GM12873 (cell line): ENCODE measurements at regions not wholly inside any gene's neighbourhood (a gene's known extent, or its start where the extent isn't known, plus 50 kb on each side); places are given as distances from the start of the nearest gene placed in this dataset.

Source experiments
- TF ChIP-seq, protein P1 (sequence below): IDR thresholded peaks from 2 replicates; pipeline ENCODE4 v1.5.1; 2012; ENCODE audit warnings: low read depth, mild to moderate bottlenecking, moderate library complexity, low read length, control low read depth; ENCODE audit not compliant: insufficient read depth; ENCODE audit errors: missing control alignments

DNA sequence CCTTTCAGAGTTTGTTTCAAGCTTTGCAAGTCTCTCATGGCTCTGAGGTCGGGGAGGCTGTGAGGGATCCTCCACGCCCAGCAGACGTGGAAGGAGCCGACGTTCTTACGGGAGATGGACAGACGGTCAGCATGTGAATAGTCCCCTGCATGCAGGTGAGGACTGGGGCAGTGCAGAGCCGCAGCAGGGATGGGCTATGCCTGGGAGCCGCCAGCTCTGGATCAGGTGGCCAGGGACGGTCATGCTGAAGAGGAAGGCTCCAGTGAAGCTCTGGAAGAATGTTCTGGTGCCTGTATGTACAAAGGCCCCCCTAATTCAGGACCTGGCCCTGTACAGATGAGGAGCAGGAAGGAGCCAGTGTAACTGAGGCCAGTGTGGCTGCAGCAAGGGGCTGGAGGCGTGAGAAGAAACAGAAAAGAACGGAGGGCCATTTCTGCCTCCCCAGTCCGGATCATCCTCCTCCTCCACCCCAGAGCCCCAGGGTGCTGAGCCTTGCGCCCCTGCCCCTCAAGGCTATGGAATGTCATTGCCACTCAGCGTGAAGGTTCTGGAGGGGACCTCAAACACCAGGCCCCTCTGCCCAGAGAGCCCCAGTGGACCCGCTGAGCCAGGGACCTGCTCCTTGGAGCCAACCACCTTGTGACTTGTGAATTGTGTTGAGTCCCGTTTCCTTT, 96.8 kb upstream of the DIO3 start:
- TF ChIP-seq, protein P1, sequence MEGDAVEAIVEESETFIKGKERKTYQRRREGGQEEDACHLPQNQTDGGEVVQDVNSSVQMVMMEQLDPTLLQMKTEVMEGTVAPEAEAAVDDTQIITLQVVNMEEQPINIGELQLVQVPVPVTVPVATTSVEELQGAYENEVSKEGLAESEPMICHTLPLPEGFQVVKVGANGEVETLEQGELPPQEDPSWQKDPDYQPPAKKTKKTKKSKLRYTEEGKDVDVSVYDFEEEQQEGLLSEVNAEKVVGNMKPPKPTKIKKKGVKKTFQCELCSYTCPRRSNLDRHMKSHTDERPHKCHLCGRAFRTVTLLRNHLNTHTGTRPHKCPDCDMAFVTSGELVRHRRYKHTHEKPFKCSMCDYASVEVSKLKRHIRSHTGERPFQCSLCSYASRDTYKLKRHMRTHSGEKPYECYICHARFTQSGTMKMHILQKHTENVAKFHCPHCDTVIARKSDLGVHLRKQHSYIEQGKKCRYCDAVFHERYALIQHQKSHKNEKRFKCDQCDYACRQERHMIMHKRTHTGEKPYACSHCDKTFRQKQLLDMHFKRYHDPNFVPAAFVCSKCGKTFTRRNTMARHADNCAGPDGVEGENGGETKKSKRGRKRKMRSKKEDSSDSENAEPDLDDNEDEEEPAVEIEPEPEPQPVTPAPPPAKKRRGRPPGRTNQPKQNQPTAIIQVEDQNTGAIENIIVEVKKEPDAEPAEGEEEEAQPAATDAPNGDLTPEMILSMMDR: no peak

DNA sequence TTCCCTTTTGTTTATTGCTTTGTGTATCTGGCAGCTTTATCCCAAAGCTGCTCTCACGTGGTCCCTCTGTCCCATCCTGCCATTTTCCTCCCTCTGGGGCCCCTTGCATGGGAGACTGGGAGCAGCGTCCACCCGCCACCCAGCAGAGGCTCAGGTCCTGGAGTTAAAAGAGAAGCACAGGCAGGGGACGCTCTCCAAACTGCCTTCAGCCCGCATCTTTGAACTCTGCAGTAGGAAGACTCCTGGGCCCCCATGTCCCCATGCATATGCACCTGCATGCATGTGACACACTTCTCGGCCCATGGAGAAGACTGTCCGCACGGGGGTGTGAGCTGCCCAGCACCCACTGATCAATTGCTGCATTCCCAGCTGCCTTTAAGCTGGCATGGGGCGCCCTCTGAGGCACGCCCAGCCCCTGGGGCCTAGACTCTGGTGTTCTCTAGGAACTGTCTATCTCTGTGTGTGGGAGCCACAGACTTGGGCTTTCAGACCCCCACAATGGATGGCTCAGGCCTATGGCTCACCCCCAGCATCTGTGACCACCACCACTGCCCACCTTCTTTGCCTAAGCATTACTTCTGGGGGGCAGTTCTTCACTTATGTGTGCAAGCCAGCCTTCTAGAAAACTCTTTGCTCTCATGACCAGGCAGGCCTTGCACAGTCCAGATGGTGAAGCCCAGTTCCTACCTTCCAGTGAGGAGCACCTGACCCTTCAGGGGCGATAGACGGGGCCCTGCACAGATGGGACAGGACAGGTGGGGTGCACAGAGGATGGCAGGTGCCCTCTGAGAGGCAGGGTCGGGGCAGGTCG, 96.1 kb upstream of the DIO3 start:
- TF ChIP-seq, protein P1: no peak

- TF ChIP-seq, protein P1: no peak
These were observed 95.4 kb upstream of the DIO3 start for GRCh38 chr14:101465795-101466448.

- TF ChIP-seq, protein P1: no peak
These were observed 94.7 kb upstream of the DIO3 start for GRCh38 chr14:101466456-101467180.

- TF ChIP-seq, protein P1: no peak
These were observed 93.9 kb upstream of the DIO3 start for GRCh38 chr14:101467181-101467926.

DNA sequence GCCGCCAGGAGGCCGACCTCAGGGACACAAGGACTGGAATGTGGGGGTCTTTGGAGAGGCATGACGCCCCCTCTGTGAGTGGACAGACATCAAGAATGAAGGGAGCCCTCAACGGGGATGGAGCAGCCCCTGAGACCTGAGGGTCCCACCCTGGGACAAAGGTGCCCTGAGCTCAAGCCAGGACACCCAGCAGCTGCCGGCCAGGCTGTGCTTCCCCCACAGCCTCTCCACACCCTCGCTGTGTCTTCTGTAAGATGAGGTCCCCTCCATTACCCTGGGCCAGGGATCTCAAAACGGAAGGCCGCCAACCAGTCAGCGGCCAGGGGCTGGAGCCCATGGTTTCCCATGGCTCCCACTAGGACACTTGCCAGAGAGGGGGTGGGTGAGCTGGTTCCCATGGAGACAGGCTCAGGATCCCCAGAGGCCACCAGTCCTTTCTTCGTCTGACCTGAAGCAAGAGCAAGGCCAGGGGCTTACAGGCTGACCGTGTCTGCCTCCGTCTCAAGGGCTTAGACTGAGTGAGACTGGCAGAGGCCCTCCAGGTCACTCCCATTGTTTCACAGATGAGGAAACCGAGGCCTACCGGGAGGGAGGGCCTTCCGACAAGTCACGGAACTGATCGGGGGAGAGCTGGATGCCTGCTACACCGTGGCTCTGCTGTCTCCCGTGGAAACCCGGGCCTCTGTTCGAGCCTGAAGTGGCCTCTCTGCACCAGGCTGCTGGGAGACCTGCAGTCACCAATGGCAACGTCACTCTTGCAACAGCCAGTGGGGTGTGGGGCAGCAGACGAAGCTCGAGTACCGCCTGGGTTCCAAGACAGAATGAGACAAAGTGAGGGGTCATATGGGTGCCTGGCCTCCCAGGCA, 91.7 kb upstream of the DIO3 start:
- TF ChIP-seq, protein P1: no peak
